ENCODE measurements at regions not wholly inside any gene's neighbourhood (a gene's known extent, or its start where the extent isn't known, plus 50 kb on each side); places are given as distances from the start of the nearest gene placed in this dataset.

DNA sequence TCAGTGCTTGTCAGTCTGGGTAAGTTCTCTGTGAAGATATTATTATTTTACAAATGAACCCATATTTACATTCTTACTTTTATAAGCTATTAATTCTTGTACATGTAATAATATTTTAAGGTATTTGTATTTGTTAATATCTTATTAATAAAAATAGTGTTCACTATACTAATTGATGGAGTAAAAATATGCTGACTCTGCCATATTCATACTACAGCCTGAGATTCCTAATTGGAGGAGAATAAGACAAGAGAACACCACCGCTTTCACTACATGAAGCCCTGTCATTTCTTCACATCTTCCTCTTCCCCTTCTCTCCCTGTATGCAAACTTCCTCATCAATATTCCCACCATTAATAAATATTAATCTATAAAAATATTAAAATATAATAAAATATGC, 167.6 kb upstream of the TUSC1 start:
- no peak overlapping the region for H3K27ac Mint-ChIP-seq
- H3K4me3 Mint-ChIP-seq, result no peak overlapping the region
- POLR2A ChIA-PET, result no interaction called here
- no peak for ATAC-seq (replicated peaks in 1 of 4)
- Histone ChIP-seq H3K9me3 (no peaks in the 10 kb centered on the region), H3K36me3 (ENCODE audit: control insufficient read depth in 2 of 2, extremely low read depth in 1 of 2, insufficient read depth in 1 of 2, low read length in 1 of 2) (no peaks in the 10 kb centered on the region), H3K4me3 (ENCODE audit: control insufficient read depth in 1 of 2, extremely low read depth in 1 of 2, low read length in 1 of 2) (no peak overlapping the region), H3K27me3 (replicated peaks in 1 of 2; ENCODE audit: control insufficient read depth in 2 of 2, extremely low read depth in 1 of 2, insufficient read depth in 2 of 2, low read length in 1 of 2) (no peaks in the 10 kb centered on the region), H3K4me1 (ENCODE audit: control insufficient read depth in 1 of 2, extremely low read depth in 1 of 2, insufficient read depth in 2 of 2, low read length in 2 of 2) (no peaks in the 10 kb centered on the region), H3K27ac (ENCODE audit: low read length) (no peak overlapping the region)
- H3K36me3 Mint-ChIP-seq, result no peaks in the 10 kb centered on the region
- CTCF ChIA-PET, result no interaction called here
- no peaks in the 10 kb centered on the region for H3K27me3 Mint-ChIP-seq
- no peak for DNase-seq
- peaks cover 0 to 23% (median 17%) of the 10 kb centered on the region in 3 donors for H3K9me3 Mint-ChIP-seq
- no CpG with 5 or more reads among the region's 1 CpG for WGBS (ENCODE audit: insufficient coverage)
- H3K4me1 Mint-ChIP-seq, result no peaks in the 10 kb centered on the region

DNA sequence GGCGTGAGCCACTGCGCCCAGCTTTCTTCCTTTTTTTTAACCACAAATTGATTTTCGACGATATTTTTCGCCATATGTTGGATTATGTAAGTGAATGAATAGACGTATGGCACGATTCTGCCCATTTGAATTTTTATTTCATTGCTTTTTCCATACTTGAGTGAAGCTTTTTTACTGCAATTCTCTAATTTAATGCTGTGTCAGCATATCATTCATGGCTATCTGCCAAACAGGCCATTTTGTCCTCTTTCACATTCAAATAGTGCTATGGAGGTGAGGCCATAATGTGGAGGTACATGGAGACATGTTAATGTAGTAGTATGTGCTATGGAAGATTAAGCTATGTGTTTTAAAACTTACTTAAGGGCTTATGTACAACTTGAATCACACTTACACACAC, 152.1 kb upstream of the TUSC1 start:
- H3K27ac ChIP-seq (ENCODE audit: low read length), result no peak overlapping the region
- H3K9me3 Mint-ChIP-seq, result peaks cover 16 to 45% (median 40%) of the 10 kb centered on the region in 3 donors
- H3K4me1 ChIP-seq (ENCODE audit: control insufficient read depth in 1 of 2, extremely low read depth in 1 of 2, insufficient read depth in 2 of 2, low read length in 2 of 2), result no peaks in the 10 kb centered on the region
- no peak overlapping the region for H3K4me3 Mint-ChIP-seq
- no peaks in the 10 kb centered on the region for H3K36me3 ChIP-seq (ENCODE audit: control insufficient read depth in 2 of 2, extremely low read depth in 1 of 2, insufficient read depth in 1 of 2, low read length in 1 of 2)
- H3K4me3 ChIP-seq (ENCODE audit: control insufficient read depth in 1 of 2, extremely low read depth in 1 of 2, low read length in 1 of 2), result no peak overlapping the region
- peaks cover 6% of the 10 kb centered on the region for H3K9me3 ChIP-seq
- ATAC-seq (replicated peaks in 1 of 4) (no peak), DNase-seq (no peak)
- H3K27me3 Mint-ChIP-seq, result no peaks in the 10 kb centered on the region
- no CpG with 5 or more reads among the region's 7 CpGs for WGBS (ENCODE audit: insufficient coverage)
- no peaks in the 10 kb centered on the region for H3K27me3 ChIP-seq (replicated peaks in 1 of 2; ENCODE audit: control insufficient read depth in 2 of 2, extremely low read depth in 1 of 2, insufficient read depth in 2 of 2, low read length in 1 of 2)
- ChIA-PET CTCF (no interaction called here), POLR2A (no interaction called here)
- no peak overlapping the region for H3K27ac Mint-ChIP-seq
- no peaks in the 10 kb centered on the region for H3K36me3 Mint-ChIP-seq
- H3K4me1 Mint-ChIP-seq, result no peaks in the 10 kb centered on the region

GRCh38 chr9:25827626-25828025, 149.4 kb upstream of the TUSC1 start:
- Mint-ChIP-seq H3K27ac (no peak overlapping the region), H3K36me3 (no peaks in the 10 kb centered on the region), H3K27me3 (no peaks in the 10 kb centered on the region), H3K4me3 (no peak overlapping the region), H3K9me3 (peaks cover 20 to 51% (median 51%) of the 10 kb centered on the region in 3 donors), H3K4me1 (no peaks in the 10 kb centered on the region)
- POLR2A ChIA-PET, result no interaction called here
- H3K4me3 ChIP-seq (ENCODE audit: control insufficient read depth in 1 of 2, extremely low read depth in 1 of 2, low read length in 1 of 2), result no peak overlapping the region
- no peaks in the 10 kb centered on the region for H3K36me3 ChIP-seq (ENCODE audit: control insufficient read depth in 2 of 2, extremely low read depth in 1 of 2, insufficient read depth in 1 of 2, low read length in 1 of 2)
- no peaks in the 10 kb centered on the region for H3K27me3 ChIP-seq (replicated peaks in 1 of 2; ENCODE audit: control insufficient read depth in 2 of 2, extremely low read depth in 1 of 2, insufficient read depth in 2 of 2, low read length in 1 of 2)
- CTCF ChIA-PET, result no interaction called here
- peaks cover under 1% of the 10 kb centered on the region for H3K9me3 ChIP-seq
- no peak for ATAC-seq (replicated peaks in 1 of 4)
- H3K4me1 ChIP-seq (ENCODE audit: control insufficient read depth in 1 of 2, extremely low read depth in 1 of 2, insufficient read depth in 2 of 2, low read length in 2 of 2), result no peaks in the 10 kb centered on the region
- no peak for DNase-seq
- WGBS (ENCODE audit: insufficient coverage), result 0% methylated on average over 1 of the region's 1 CpG
- no peak overlapping the region for H3K27ac ChIP-seq (ENCODE audit: low read length)

DNA sequence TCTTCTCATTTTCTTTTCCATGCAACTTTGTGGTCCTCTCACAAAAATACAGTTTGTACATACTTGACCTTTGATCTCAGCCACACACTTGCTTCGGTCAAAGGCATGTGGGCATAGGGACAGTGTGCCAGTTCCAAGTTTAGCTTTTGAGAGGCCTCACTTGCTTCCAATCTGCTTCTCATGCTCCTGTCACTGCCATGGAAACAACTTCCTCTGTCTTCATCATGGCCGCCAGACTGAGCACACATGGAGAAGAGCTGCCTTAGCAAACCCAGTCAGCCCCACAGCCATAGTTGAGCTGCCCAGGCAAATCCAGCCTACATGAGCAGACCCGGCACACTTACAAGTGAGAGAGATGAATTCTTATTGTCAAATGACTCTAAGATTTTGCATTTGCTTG, 138.2 kb upstream of the TUSC1 start:
- ChIA-PET CTCF (no interaction called here), POLR2A (no interaction called here)
- no peak overlapping the region for H3K4me3 ChIP-seq (ENCODE audit: control insufficient read depth in 1 of 2, extremely low read depth in 1 of 2, low read length in 1 of 2)
- DNase-seq (no peak), ATAC-seq (replicated peaks in 1 of 4) (no peak)
- Mint-ChIP-seq H3K27me3 (no peaks in the 10 kb centered on the region), H3K27ac (no peak overlapping the region), H3K9me3 (peaks cover 5 to 34% (median 14%) of the 10 kb centered on the region in 3 donors), H3K4me3 (no peak overlapping the region), H3K4me1 (no peaks in the 10 kb centered on the region), H3K36me3 (no peaks in the 10 kb centered on the region)
- WGBS (ENCODE audit: insufficient coverage), result 100% methylated on average over 1 of the region's 3 CpGs
- H3K4me1 ChIP-seq (ENCODE audit: control insufficient read depth in 1 of 2, extremely low read depth in 1 of 2, insufficient read depth in 2 of 2, low read length in 2 of 2), result no peaks in the 10 kb centered on the region
- no peak overlapping the region for H3K27ac ChIP-seq (ENCODE audit: low read length)
- no peaks in the 10 kb centered on the region for H3K27me3 ChIP-seq (replicated peaks in 1 of 2; ENCODE audit: control insufficient read depth in 2 of 2, extremely low read depth in 1 of 2, insufficient read depth in 2 of 2, low read length in 1 of 2)
- H3K36me3 ChIP-seq (ENCODE audit: control insufficient read depth in 2 of 2, extremely low read depth in 1 of 2, insufficient read depth in 1 of 2, low read length in 1 of 2), result no peaks in the 10 kb centered on the region
- peaks cover 2% of the 10 kb centered on the region for H3K9me3 ChIP-seq

GRCh38 chr9:25814023-25814422, 135.8 kb upstream of the TUSC1 start:
- ChIA-PET CTCF (no interaction called here), POLR2A (no interaction called here)
- no peaks in the 10 kb centered on the region for H3K4me1 Mint-ChIP-seq
- no peak overlapping the region for H3K27ac Mint-ChIP-seq
- DNase-seq, result no peak
- H3K9me3 Mint-ChIP-seq, result peaks cover 4 to 36% (median 16%) of the 10 kb centered on the region in 3 donors
- Histone ChIP-seq H3K4me1 (ENCODE audit: control insufficient read depth in 1 of 2, extremely low read depth in 1 of 2, insufficient read depth in 2 of 2, low read length in 2 of 2) (no peaks in the 10 kb centered on the region), H3K36me3 (ENCODE audit: control insufficient read depth in 2 of 2, extremely low read depth in 1 of 2, insufficient read depth in 1 of 2, low read length in 1 of 2) (no peaks in the 10 kb centered on the region), H3K9me3 (peaks cover 2% of the 10 kb centered on the region), H3K4me3 (ENCODE audit: control insufficient read depth in 1 of 2, extremely low read depth in 1 of 2, low read length in 1 of 2) (no peak overlapping the region), H3K27me3 (replicated peaks in 1 of 2; ENCODE audit: control insufficient read depth in 2 of 2, extremely low read depth in 1 of 2, insufficient read depth in 2 of 2, low read length in 1 of 2) (no peaks in the 10 kb centered on the region), H3K27ac (ENCODE audit: low read length) (no peak overlapping the region)
- H3K27me3 Mint-ChIP-seq, result no peaks in the 10 kb centered on the region
- no peak overlapping the region for H3K4me3 Mint-ChIP-seq
- H3K36me3 Mint-ChIP-seq, result no peaks in the 10 kb centered on the region
- no peak for ATAC-seq (replicated peaks in 1 of 4)

DNA sequence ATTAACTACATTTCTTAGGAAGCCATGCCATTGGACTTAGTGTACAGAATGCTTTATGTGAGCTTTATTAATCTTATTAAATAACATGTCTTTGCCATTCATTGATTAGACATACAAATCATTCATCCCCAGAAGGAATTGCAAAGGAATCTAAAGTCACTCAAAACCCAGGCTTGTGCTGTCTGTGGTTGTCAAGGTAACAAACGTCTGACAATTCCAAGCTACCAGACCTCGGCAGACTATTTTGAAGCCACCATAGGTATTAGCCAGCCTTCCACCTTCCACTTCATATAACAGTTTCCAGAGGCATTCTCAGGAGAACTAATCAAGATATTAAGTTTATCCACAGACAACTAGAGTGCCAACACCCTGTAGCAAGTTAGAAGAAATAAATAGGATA, 135.2 kb upstream of the TUSC1 start:
- WGBS (ENCODE audit: insufficient coverage), result no CpG with 5 or more reads among the region's 2 CpGs
- Mint-ChIP-seq H3K27ac (no peak overlapping the region), H3K36me3 (no peaks in the 10 kb centered on the region), H3K4me1 (no peaks in the 10 kb centered on the region), H3K27me3 (no peaks in the 10 kb centered on the region), H3K9me3 (peaks cover 4 to 41% (median 20%) of the 10 kb centered on the region in 3 donors), H3K4me3 (no peak overlapping the region)
- H3K36me3 ChIP-seq (ENCODE audit: control insufficient read depth in 2 of 2, extremely low read depth in 1 of 2, insufficient read depth in 1 of 2, low read length in 1 of 2), result no peaks in the 10 kb centered on the region
- H3K9me3 ChIP-seq, result peaks cover 2% of the 10 kb centered on the region
- DNase-seq (no peak), ATAC-seq (replicated peaks in 1 of 4) (no peak)
- CTCF ChIA-PET, result interaction anchor here in 1 of 2 donors (0.7 kb wide), 1 partner anchor 63 kb away, joined by 4 read pairs; no protein-coding TSS in a partner anchor
- no peak overlapping the region for H3K27ac ChIP-seq (ENCODE audit: low read length)
- POLR2A ChIA-PET, result interaction anchor here in 1 of 2 donors (0.7 kb wide), 1 partner anchor 130 kb away, joined by 4 read pairs; no protein-coding TSS in a partner anchor
- no peak overlapping the region for H3K4me3 ChIP-seq (ENCODE audit: control insufficient read depth in 1 of 2, extremely low read depth in 1 of 2, low read length in 1 of 2)
- no peaks in the 10 kb centered on the region for H3K4me1 ChIP-seq (ENCODE audit: control insufficient read depth in 1 of 2, extremely low read depth in 1 of 2, insufficient read depth in 2 of 2, low read length in 2 of 2)
- H3K27me3 ChIP-seq (replicated peaks in 1 of 2; ENCODE audit: control insufficient read depth in 2 of 2, extremely low read depth in 1 of 2, insufficient read depth in 2 of 2, low read length in 1 of 2), result no peaks in the 10 kb centered on the region

GRCh38 chr9:25808554-25808953, 130.3 kb upstream of the TUSC1 start:
- H3K4me3 Mint-ChIP-seq, result no peak overlapping the region
- ChIA-PET POLR2A (no interaction called here), CTCF (no interaction called here)
- H3K4me1 ChIP-seq (ENCODE audit: control insufficient read depth in 1 of 2, extremely low read depth in 1 of 2, insufficient read depth in 2 of 2, low read length in 2 of 2), result no peaks in the 10 kb centered on the region
- peaks cover 2% of the 10 kb centered on the region for H3K9me3 ChIP-seq
- H3K4me1 Mint-ChIP-seq, result no peaks in the 10 kb centered on the region
- no peak overlapping the region for H3K27ac ChIP-seq (ENCODE audit: low read length)
- no peaks in the 10 kb centered on the region for H3K36me3 ChIP-seq (ENCODE audit: control insufficient read depth in 2 of 2, extremely low read depth in 1 of 2, insufficient read depth in 1 of 2, low read length in 1 of 2)
- H3K36me3 Mint-ChIP-seq, result no peaks in the 10 kb centered on the region
- ATAC-seq (replicated peaks in 1 of 4) (no peak), DNase-seq (no peak)
- no peaks in the 10 kb centered on the region for H3K27me3 Mint-ChIP-seq
- 67% methylated on average over 1 of the region's 1 CpG for WGBS (ENCODE audit: insufficient coverage)
- no peak overlapping the region for H3K27ac Mint-ChIP-seq
- H3K9me3 Mint-ChIP-seq, result peaks cover 14 to 46% (median 27%) of the 10 kb centered on the region in 3 donors
- no peak overlapping the region for H3K4me3 ChIP-seq (ENCODE audit: control insufficient read depth in 1 of 2, extremely low read depth in 1 of 2, low read length in 1 of 2)
- no peaks in the 10 kb centered on the region for H3K27me3 ChIP-seq (replicated peaks in 1 of 2; ENCODE audit: control insufficient read depth in 2 of 2, extremely low read depth in 1 of 2, insufficient read depth in 2 of 2, low read length in 1 of 2)
